Common myeloid progenitor, CD34-positive (primary cell): ENCODE measurements at regions not wholly inside any gene's neighbourhood (a gene's known extent, or its start where the extent isn't known, plus 50 kb on each side); places are given as distances from the start of the nearest gene placed in this dataset.

ENCODE experiments used
- CTCF ChIA-PET: fragments of 350-600 bp; sonication (Branson Sonifier 250); formaldehyde crosslinking; loops from one replicate; lab custom pipeline; 2021; ENCODE audit warnings: antibody characterized with exemption; lab: Charles Lee
- POLR2A ChIA-PET: fragments of 350-600 bp; sonication (Branson Sonifier 250); formaldehyde crosslinking; loops from one replicate; lab custom pipeline; 2021; ENCODE audit warnings: antibody characterized with exemption; lab: Charles Lee
- DNase-seq, 3 donors: peaks; one replicate each; pipeline versions ENCODE4 v3.0.0 to v3.0.0-alpha.2; 2013
- H3K27ac ChIP-seq, 2 experiments: 1 replicate in 1 of 2; 2 replicates in 1 of 2; pipeline ENCODE4 v1.7.0; 2013; ENCODE audit warnings: inconsistent platforms in 2 of 2, low read length in 2 of 2, mild to moderate bottlenecking in 2 of 2, low read depth in 1 of 2, moderate library complexity in 1 of 2; ENCODE audit not compliant: severe bottlenecking in 2 of 2, insufficient read depth in 1 of 2, poor library complexity in 1 of 2
- H3K27me3 ChIP-seq, 5 experiments: replicated peaks in 2 of 5; 1 replicate in 3 of 5; 2 replicates in 2 of 5; pipeline versions ENCODE4 v1.6.1 to v1.7.0; 2013; ENCODE audit warnings: low read length in 4 of 5, mild to moderate bottlenecking in 2 of 5, moderate library complexity in 2 of 5, inconsistent platforms in 1 of 5; ENCODE audit not compliant: insufficient read depth in 5 of 5, control insufficient read depth in 4 of 5
- H3K36me3 ChIP-seq, 4 experiments: 1 replicate in 2 of 4; 2 replicates in 2 of 4; pipeline versions ENCODE4 v1.6.1 to v1.7.0; 2013; ENCODE audit warnings: low read length in 3 of 4, control low read depth in 1 of 4, mild to moderate bottlenecking in 1 of 4; ENCODE audit not compliant: control insufficient read depth in 4 of 4, insufficient read depth in 4 of 4
- H3K4me1 ChIP-seq, 4 experiments: 1 replicate in 3 of 4; 2 replicates in 1 of 4; pipeline versions ENCODE4 v1.6.1 to v1.7.1; 2013; ENCODE audit warnings: low read length in 3 of 4, mild to moderate bottlenecking in 3 of 4, control low read depth in 1 of 4, inconsistent platforms in 1 of 4, moderate library complexity in 1 of 4; ENCODE audit not compliant: control insufficient read depth in 4 of 4, insufficient read depth in 4 of 4; ENCODE audit errors: control extremely low read depth in 1 of 4
- H3K4me3 ChIP-seq, 7 experiments: 1 replicate in 4 of 7; 2 replicates in 3 of 7; pipeline versions ENCODE4 v1.5.1 to v1.7.0; 2013; ENCODE audit warnings: mild to moderate bottlenecking in 7 of 7, low read length in 6 of 7, moderate library complexity in 6 of 7, inconsistent platforms in 2 of 7, low read depth in 2 of 7, control low read depth in 1 of 7; ENCODE audit not compliant: insufficient read depth in 4 of 7, control insufficient read depth in 1 of 7; ENCODE audit errors: extremely low read depth in 1 of 7
- H3K9me3 ChIP-seq, 5 experiments: 1 replicate in 4 of 5; 2 replicates in 1 of 5; pipeline versions ENCODE4 v1.6.1 to v1.7.1; 2013; ENCODE audit warnings: low read length in 4 of 5, mild to moderate bottlenecking in 2 of 5, inconsistent platforms in 1 of 5, low read depth in 1 of 5, moderate library complexity in 1 of 5; ENCODE audit not compliant: control insufficient read depth in 4 of 5, insufficient read depth in 2 of 5; ENCODE audit errors: control extremely low read depth in 1 of 5
- WGBS: methylation state at CpG from one replicate; pipeline ENCODE4 v1.1.5; 2013; ENCODE audit not compliant: insufficient coverage; 5-methylcytosine and 5-hydroxymethylcytosine counted together

DNA sequence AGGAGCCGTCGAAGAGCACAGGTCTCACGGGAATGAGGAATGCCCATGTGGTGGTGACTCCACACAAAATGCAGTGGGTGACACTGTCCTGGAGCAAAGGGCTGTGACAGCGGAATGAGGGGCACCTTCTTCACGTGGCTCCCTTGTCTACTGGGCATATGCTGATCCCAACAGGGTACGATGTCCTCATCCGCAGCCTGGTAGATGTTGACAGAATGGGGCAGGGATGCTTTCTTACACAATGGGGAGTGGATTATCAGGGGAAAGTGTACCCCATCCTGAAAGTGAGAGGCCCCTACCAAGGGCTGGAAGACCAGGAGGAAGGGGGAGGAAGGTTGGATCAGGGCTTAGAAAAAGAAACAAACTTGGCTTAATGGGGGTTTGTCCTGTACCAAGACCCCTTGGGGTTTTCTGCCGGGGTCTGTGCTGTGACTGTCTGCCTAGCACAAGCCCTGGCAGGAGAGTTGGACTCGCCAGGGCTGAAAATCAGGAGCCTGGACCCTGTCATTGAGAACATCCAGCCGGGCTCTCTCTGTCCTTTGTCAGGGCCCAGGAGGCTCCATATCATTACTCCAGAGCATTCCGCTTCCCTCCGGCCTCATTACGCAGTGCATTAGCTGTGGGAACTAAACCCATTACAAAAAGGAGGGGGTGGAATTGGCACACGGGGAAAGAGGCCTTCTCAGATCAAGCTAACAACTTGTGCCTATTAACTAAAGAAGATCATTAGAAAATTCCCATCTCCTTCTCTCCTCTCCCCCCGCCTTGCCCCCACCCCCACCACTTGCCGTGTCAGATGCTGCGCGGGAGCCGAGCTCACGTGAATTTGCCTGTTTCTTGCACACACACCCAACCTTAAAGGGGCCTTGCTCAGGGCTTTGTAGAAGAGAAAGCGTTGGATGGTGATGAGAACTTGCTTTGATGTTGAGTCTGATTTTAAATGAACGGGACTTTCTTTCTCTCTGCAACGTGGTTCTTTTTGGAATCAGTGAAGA, 171.8 kb upstream of the PARP11 start:
- Histone ChIP-seq H3K4me3 (no peak overlapping the region), H3K27me3 (no peaks in the 10 kb centered on the region), H3K27ac (no peak overlapping the region), H3K4me1 (peaks cover 0 to 13% (median 4%) of the 10 kb centered on the region in 4 experiments), H3K36me3 (no peaks in the 10 kb centered on the region), H3K9me3 (no peaks in the 10 kb centered on the region)
- POLR2A ChIA-PET: no interaction called here
- CTCF ChIA-PET: no interaction called here
- WGBS: 100% methylated on average over 9 of the region's 23 CpGs
- no peak for DNase-seq

DNA sequence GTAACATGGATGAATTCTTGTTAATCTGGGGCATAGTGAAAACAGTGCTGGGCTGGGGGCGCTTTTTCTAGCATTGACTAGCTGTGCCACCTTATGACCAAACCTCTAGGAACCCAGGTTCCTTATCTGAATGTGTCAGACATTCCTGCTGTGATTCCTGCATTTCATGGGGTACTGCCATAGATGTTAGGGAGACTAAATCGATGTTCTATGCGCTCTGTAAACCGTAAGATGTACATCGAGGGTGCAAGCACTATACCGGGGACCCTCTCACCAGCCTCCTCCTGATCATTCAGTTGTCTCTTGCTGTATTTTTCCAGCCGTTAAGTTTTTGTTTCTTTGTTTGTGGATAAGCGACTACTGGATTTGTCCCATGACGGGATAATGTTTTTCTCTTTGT, 170.9 kb upstream of the PARP11 start:
- H3K4me3 ChIP-seq: no peak overlapping the region
- ChIA-PET POLR2A (no interaction called here), CTCF (interaction anchor here (0.6 to 1.3 kb wide), 2 partner anchors 14 to 80 kb away, joined by 3 read pairs; no protein-coding TSS in a partner anchor)
- no peaks in the 10 kb centered on the region for H3K36me3 ChIP-seq
- WGBS: 93% methylated on average over 6 of the region's 9 CpGs
- no peaks in the 10 kb centered on the region for H3K9me3 ChIP-seq
- H3K27me3 ChIP-seq: no peaks in the 10 kb centered on the region
- H3K4me1 ChIP-seq: peaks cover 0 to 13% (median 4%) of the 10 kb centered on the region in 4 experiments
- no peak overlapping the region for H3K27ac ChIP-seq
- no peak for DNase-seq

DNA sequence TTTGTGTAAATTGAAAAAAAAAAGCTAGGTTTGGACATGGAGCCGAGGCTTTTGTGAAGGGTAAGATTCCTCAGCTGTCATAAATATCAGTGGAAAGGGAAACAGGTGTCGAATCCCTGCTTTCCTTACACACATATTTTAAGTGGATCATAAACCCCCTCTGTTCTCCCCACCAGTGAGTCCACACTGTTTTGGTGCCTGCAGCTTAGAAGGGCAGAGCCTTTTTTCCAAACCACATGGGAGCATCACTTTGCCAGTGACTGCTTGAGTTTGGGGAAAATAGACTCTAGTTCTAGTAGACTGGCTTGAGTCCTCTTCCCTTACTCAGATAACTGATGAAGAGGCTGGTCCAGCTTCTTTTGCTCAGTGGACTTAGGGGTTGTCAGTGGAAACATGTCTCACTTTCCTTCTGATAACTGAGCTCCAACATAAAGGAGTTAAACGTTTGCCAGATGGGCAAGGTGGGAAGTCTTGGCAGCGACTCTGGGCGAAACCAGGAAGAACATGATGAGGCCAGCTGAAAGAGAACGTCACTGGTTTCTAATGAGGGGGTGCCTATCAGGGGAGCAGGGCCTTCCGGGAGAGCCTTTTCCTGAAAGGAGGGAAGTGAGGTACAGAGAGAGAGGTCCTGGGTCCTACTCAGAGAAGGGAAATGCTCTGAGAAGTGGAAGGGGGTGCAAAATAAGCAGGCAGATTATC, 168.1 kb upstream of the PARP11 start:
- Histone ChIP-seq H3K27ac (no peak overlapping the region), H3K4me3 (no peak overlapping the region), H3K9me3 (no peaks in the 10 kb centered on the region), H3K4me1 (peaks cover 0 to 9% (median 1%) of the 10 kb centered on the region in 4 experiments), H3K36me3 (no peaks in the 10 kb centered on the region), H3K27me3 (no peaks in the 10 kb centered on the region)
- POLR2A ChIA-PET: no interaction called here
- CTCF ChIA-PET: interaction anchor here (0.9 to 8.7 kb wide), 8 partner anchors 10 to 242 kb away, joined by 3 to 107 read pairs (median 4); no protein-coding TSS in a partner anchor
- 28% methylated on average over 5 of the region's 7 CpGs for WGBS
- DNase-seq: no peak

DNA sequence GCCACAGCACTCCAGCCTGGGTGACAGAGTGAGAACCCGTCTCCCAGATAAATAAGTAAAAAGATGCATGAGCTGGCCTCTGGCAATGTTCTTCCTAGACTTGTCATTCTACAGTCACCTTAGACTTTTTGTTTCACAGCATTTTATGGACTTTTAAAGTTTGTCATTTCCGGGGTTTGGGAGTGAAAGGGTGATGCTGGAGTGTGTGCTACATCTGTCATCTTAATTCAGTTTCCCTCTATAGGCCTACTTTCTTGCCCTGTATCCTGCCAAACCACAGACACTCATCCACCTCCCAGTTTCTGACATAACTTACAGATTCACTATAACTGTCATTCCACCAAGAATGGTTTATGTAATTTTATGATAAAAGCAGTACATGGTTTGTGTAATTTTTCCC, 166.7 kb upstream of the PARP11 start:
- ChIA-PET CTCF (interaction anchor here (1.1 to 8.7 kb wide), 11 partner anchors 10 to 243 kb away, joined by 3 to 107 read pairs (median 6); no protein-coding TSS in a partner anchor), POLR2A (no interaction called here)
- Histone ChIP-seq H3K27ac (no peak overlapping the region), H3K9me3 (no peaks in the 10 kb centered on the region), H3K4me3 (no peak overlapping the region), H3K36me3 (no peaks in the 10 kb centered on the region), H3K27me3 (no peaks in the 10 kb centered on the region), H3K4me1 (peaks cover 0 to 6% (median 0%) of the 10 kb centered on the region in 4 experiments)
- WGBS: no CpG with 5 or more reads among the region's 2 CpGs
- no peak for DNase-seq

DNA sequence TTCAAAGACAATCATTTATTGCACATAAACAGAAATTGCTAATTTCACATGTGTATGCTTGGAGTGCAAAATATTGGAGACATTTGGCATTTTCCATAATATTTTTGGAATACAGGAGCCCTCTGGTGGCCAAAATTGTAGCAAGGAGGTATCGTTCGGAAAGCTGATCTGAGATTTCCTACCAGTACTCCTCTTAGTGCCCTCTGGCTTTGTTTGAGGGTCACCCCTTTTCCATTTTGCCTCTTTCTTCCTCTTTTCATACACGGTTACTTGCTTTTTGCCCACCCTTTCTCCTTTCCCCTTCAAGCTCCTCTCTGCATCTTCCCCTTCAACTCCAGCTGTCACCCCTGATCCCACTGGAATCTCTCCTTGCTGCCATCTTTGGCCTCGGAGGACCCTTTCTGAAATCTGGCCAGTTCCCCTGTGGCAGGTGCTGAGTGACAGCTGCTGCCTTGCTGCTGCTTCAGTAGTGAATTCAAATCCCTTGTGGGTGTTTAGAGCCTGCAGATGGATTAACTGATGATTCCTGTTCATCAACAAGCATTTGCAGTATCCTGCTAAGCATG, 164.6 kb upstream of the PARP11 start:
- Histone ChIP-seq H3K27me3 (no peaks in the 10 kb centered on the region), H3K4me1 (peaks cover 0 to 6% (median 0%) of the 10 kb centered on the region in 4 experiments), H3K4me3 (no peak overlapping the region), H3K27ac (no peak overlapping the region), H3K9me3 (no peaks in the 10 kb centered on the region), H3K36me3 (no peaks in the 10 kb centered on the region)
- POLR2A ChIA-PET: no interaction called here
- WGBS: 32% methylated on average over 4 of the region's 4 CpGs
- DNase-seq: peak; percentile 28 to 49 (median 48)
- CTCF ChIA-PET: interaction anchor here (0.8 to 8.7 kb wide), 22 partner anchors 9 to 252 kb away, joined by 3 to 107 read pairs (median 6); no protein-coding TSS in a partner anchor

DNA sequence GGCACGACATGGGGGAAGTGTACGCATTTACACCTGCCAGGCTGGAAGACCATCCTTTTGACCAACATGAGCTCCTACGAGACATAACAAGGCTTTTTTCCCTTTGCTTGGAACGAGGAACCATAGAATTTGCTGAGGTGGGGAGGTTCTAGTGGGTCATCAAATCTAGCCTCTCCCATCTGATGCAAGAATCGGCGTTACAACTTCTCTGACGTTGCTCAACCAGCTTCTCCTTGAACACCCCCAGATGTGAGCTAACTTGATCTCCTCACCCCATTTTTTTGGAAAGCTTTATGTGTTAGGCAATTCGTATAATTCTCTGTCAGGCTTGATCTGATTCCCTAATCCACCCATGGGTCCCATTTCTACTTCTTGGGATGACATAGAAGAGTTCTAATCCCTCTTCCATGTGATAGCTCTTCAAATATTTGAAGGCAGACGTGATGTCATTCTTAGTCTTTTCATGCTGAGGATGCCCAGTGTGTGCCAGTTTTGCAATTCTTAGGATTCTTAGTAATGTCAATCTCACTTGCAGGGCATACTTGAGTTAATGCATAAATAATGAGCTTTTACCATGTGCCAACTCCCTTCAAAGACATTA, 163.6 kb upstream of the PARP11 start:
- ChIA-PET POLR2A (no interaction called here), CTCF (interaction anchor here (0.6 to 8.7 kb wide), 19 partner anchors 10 to 242 kb away, joined by 3 to 107 read pairs (median 4); no protein-coding TSS in a partner anchor)
- 94% methylated on average over 8 of the region's 9 CpGs for WGBS
- Histone ChIP-seq H3K9me3 (no peaks in the 10 kb centered on the region), H3K36me3 (no peaks in the 10 kb centered on the region), H3K27ac (no peak overlapping the region), H3K27me3 (peaks cover 0 to 5% (median 0%) of the 10 kb centered on the region in 5 experiments), H3K4me1 (peaks cover 0 to 7% (median under 1%) of the 10 kb centered on the region in 4 experiments), H3K4me3 (no peak overlapping the region)
- DNase-seq: no peak
